Large intestine (tissue), 3 donors: ENCODE measurements at regions not wholly inside any gene's neighbourhood (a gene's known extent, or its start where the extent isn't known, plus 50 kb on each side); places are given as distances from the start of the nearest gene placed in this dataset.
A peak's percentile ranks its signal among the peaks of the same experiment; 100 is the strongest.

Experiments used
- DNase-seq, 2 donors: peaks; one replicate each; pipeline versions ENCODE4 v3.0.0 to v3.0.0-alpha.2; 2013
- H3K27ac ChIP-seq: one replicate; pipeline ENCODE4 v1.5.1; 2013; ENCODE audit warnings: low read length
- H3K27me3 ChIP-seq: 2 replicates; pipeline ENCODE4 v1.6.1; 2013; ENCODE audit warnings: low read length; ENCODE audit not compliant: control insufficient read depth, insufficient read depth
- H3K36me3 ChIP-seq: 2 replicates; pipeline ENCODE4 v1.6.1; 2013; ENCODE audit warnings: low read length; ENCODE audit not compliant: control insufficient read depth, insufficient read depth
- H3K4me1 ChIP-seq: one replicate; pipeline ENCODE4 v1.6.1; 2013; ENCODE audit warnings: low read length; ENCODE audit not compliant: control insufficient read depth, insufficient read depth
- H3K4me3 ChIP-seq: one replicate; pipeline ENCODE4 v1.5.1; 2013; ENCODE audit warnings: low read length
- H3K9me3 ChIP-seq: one replicate; pipeline ENCODE4 v1.6.1; 2013; ENCODE audit warnings: mild to moderate bottlenecking, low read depth, low read length, moderate library complexity; ENCODE audit not compliant: control insufficient read depth
- WGBS: methylation state at CpG from one replicate; pipeline ENCODE4 v1.1.5; 2013; ENCODE audit warnings: low lambda C conversion rate; ENCODE audit not compliant: insufficient coverage; 5-methylcytosine and 5-hydroxymethylcytosine counted together

GRCh38 chr16:47927330-47927729 is 228.5 kb downstream of the ABCC12 start:
- no peak for DNase-seq
- H3K27ac ChIP-seq = no peak overlapping the region
- 100% methylated on average over 1 of the region's 6 CpGs for WGBS
- H3K27me3 ChIP-seq = no peaks in the 10 kb centered on the region
- H3K9me3 ChIP-seq = no peaks in the 10 kb centered on the region
- H3K36me3 ChIP-seq = no peaks in the 10 kb centered on the region
- H3K4me3 ChIP-seq = no peak overlapping the region
- H3K4me1 ChIP-seq = no peaks in the 10 kb centered on the region

DNA sequence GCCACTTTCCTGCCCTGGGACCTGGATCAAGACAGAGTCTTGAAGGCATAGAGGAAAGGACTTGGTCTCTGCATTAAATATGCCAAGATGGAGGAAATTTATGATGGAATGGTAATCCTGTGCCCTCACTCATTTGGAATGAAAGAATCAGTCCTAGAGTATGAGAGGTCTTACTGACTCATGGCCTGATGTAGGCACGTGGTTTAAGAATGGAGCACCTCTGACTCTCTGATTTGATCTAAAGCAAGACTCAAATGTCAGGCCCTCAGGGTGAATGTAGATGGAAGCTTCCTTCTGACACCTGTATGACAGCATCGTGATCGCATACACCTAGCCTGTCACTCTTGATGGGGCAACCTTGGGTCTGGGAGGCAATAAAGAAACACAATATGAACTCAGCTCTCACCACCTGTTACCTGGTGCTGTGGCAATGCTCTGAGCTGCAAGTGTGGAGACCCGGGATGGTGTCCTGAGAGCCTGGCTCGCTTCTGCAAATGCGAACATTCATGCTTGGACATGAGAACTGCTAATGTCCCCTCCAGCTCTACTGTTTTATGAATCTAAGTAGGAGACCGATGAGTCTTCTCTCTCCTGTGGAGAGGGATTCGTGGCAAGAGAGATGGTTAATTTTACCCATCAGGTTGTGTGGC is 229.9 kb downstream of the ABCC12 start:
- no peaks in the 10 kb centered on the region for H3K27me3 ChIP-seq
- no peak overlapping the region for H3K27ac ChIP-seq
- H3K36me3 ChIP-seq = no peaks in the 10 kb centered on the region
- no CpG with 5 or more reads among the region's 8 CpGs for WGBS
- H3K4me1 ChIP-seq = no peaks in the 10 kb centered on the region
- H3K4me3 ChIP-seq = no peak overlapping the region
- no peaks in the 10 kb centered on the region for H3K9me3 ChIP-seq
- DNase-seq = no peak

- WGBS = no CpG with 5 or more reads among the region's 2 CpGs
- no peaks in the 10 kb centered on the region for H3K36me3 ChIP-seq
- H3K4me3 ChIP-seq = no peak overlapping the region
- no peak overlapping the region for H3K27ac ChIP-seq
- DNase-seq = no peak
- H3K4me1 ChIP-seq = no peaks in the 10 kb centered on the region
- H3K27me3 ChIP-seq = no peaks in the 10 kb centered on the region
- H3K9me3 ChIP-seq = no peaks in the 10 kb centered on the region
Observed at GRCh38 chr16:47924950-47925349, 230.8 kb downstream of the ABCC12 start.

GRCh38 chr16:47921535-47921934 is 234.3 kb downstream of the ABCC12 start:
- Histone ChIP-seq H3K27ac (no peak overlapping the region), H3K4me1 (no peaks in the 10 kb centered on the region), H3K36me3 (no peaks in the 10 kb centered on the region), H3K4me3 (no peak overlapping the region), H3K9me3 (no peaks in the 10 kb centered on the region), H3K27me3 (no peaks in the 10 kb centered on the region)
- DNase-seq = no peak
- WGBS = no CpG with 5 or more reads among the region's 1 CpG

DNA sequence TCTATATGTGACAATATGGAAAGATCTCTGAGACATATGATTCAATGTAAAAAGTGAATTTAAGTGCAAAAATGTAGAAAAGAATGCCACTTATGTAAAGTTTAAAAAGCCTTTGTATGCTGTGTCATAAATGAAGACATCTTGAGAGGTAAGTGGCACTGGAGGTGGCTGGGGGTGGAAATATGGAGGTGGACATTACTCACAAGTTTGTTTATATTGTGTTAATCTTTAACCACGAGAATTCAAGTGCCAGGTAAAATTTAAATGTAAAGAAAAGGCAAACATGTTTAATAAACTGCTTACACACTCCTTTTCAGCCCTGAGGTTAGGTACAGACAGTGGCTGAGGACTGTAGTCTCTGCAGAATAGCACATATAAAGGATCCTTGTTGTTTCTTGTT is 235.1 kb downstream of the ABCC12 start:
- no peaks in the 10 kb centered on the region for H3K9me3 ChIP-seq
- no peak overlapping the region for H3K4me3 ChIP-seq
- H3K27ac ChIP-seq = no peak overlapping the region
- peak in 1 of 2 donors; percentile 4 for DNase-seq
- no peaks in the 10 kb centered on the region for H3K36me3 ChIP-seq
- no peaks in the 10 kb centered on the region for H3K4me1 ChIP-seq
- no peaks in the 10 kb centered on the region for H3K27me3 ChIP-seq
- WGBS = 0% methylated on average over 1 of the region's 1 CpG

- Histone ChIP-seq H3K27ac (no peak overlapping the region), H3K4me3 (no peak overlapping the region), H3K27me3 (no peaks in the 10 kb centered on the region), H3K36me3 (no peaks in the 10 kb centered on the region), H3K9me3 (no peaks in the 10 kb centered on the region), H3K4me1 (no peaks in the 10 kb centered on the region)
- no peak for DNase-seq
Observed at GRCh38 chr16:47917118-47917517, 238.7 kb downstream of the ABCC12 start.

GRCh38 chr16:47916266-47916665 is 239.5 kb downstream of the ABCC12 start:
- H3K9me3 ChIP-seq = no peaks in the 10 kb centered on the region
- no peak overlapping the region for H3K4me3 ChIP-seq
- no peaks in the 10 kb centered on the region for H3K36me3 ChIP-seq
- no peak overlapping the region for H3K27ac ChIP-seq
- DNase-seq = no peak
- H3K4me1 ChIP-seq = no peaks in the 10 kb centered on the region
- WGBS = no CpG with 5 or more reads among the region's 2 CpGs
- H3K27me3 ChIP-seq = no peaks in the 10 kb centered on the region

DNA sequence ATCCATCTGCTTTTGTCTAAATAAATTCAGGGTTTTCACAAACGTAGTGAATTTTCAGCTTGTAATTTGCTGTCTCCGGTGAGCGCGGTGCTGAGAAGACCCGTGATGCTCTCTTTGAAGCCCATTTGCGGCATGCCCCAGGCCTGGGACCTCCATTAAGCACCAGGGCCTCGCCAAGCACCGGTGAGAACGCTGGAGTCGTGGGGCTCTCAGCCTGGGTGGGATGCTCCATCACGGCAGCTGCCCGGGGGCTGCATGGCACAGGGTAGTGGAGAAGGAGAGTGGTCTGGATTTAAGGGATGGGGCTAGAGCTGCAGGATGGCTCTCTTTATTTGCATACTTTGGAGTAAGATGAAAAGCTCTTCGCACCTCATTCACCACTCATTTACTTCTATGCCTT is 248.7 kb downstream of the ABCC12 start:
- Histone ChIP-seq H3K27ac (no peak overlapping the region), H3K9me3 (no peaks in the 10 kb centered on the region), H3K4me3 (no peak overlapping the region), H3K4me1 (no peaks in the 10 kb centered on the region), H3K27me3 (no peaks in the 10 kb centered on the region), H3K36me3 (no peaks in the 10 kb centered on the region)
- DNase-seq = no peak
- 86% methylated on average over 1 of the region's 13 CpGs for WGBS

DNA sequence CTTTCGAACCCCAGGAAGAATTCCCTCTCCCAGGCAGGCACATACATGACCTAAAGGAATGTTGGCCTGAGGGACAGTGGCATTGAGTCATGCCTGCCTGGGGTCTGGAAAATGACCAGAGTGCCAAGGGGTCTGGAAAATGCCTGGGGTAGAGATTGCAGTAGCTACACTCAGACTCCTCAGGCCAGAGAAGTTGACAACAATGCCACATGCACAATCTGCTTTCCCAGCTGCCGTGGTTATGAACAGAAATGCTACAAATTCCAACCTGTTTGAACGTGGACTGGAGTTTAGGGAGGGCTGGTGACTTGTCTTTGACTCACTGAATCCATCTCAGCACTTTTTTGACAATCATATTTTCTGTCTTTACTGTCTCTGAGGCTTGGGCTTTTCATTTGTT is 250.0 kb downstream of the ABCC12 start:
- Histone ChIP-seq H3K36me3 (no peaks in the 10 kb centered on the region), H3K9me3 (no peaks in the 10 kb centered on the region), H3K4me3 (no peak overlapping the region), H3K27me3 (no peaks in the 10 kb centered on the region), H3K27ac (no peak overlapping the region), H3K4me1 (no peaks in the 10 kb centered on the region)
- no CpG with 5 or more reads among the region's 3 CpGs for WGBS
- DNase-seq = no peak

- no CpG with 5 or more reads among the region's 6 CpGs for WGBS
Observed at GRCh38 chr16:47904691-47905090, 251.1 kb downstream of the ABCC12 start.

GRCh38 chr16:47903470-47903869 is 252.3 kb downstream of the ABCC12 start:
- no CpG with 5 or more reads among the region's 10 CpGs for WGBS
- Histone ChIP-seq H3K27ac (no peak overlapping the region), H3K36me3 (no peaks in the 10 kb centered on the region), H3K4me3 (no peak overlapping the region), H3K27me3 (no peaks in the 10 kb centered on the region), H3K9me3 (no peaks in the 10 kb centered on the region), H3K4me1 (no peaks in the 10 kb centered on the region)
- DNase-seq = no peak

More at GRCh38 chr16:47904691-47905090, 251.1 kb downstream of the ABCC12 start:
- Histone ChIP-seq H3K4me3 (no peak overlapping the region), H3K27ac (no peak overlapping the region), H3K9me3 (no peaks in the 10 kb centered on the region), H3K36me3 (no peaks in the 10 kb centered on the region), H3K4me1 (no peaks in the 10 kb centered on the region), H3K27me3 (no peaks in the 10 kb centered on the region)
- no peak for DNase-seq
